Liver (tissue), 8 donors: ENCODE measurements at regions not wholly inside any gene's neighbourhood (a gene's known extent, or its start where the extent isn't known, plus 50 kb on each side); places are given as distances from the start of the nearest gene placed in this dataset.

ENCODE experiments used
- DNase-seq: peaks from one replicate; pipeline ENCODE4 v3.0.0-alpha.2; 2017; ENCODE audit warnings: low spot score
- H3K27ac ChIP-seq, 2 donors: one replicate each; pipeline ENCODE4 v1.7.0; 2013; ENCODE audit warnings: inconsistent platforms in 2 of 2, low read length in 2 of 2, control low read depth in 1 of 2, low read depth in 1 of 2, mild to moderate bottlenecking in 1 of 2
- H3K27me3 ChIP-seq, 4 donors: one replicate each; pipeline versions ENCODE4 v1.6.1 to v1.7.0; 2013; ENCODE audit warnings: low read length in 3 of 4, inconsistent platforms in 1 of 4, mild to moderate bottlenecking in 1 of 4, moderate library complexity in 1 of 4; ENCODE audit not compliant: control insufficient read depth in 4 of 4, insufficient read depth in 4 of 4
- H3K36me3 ChIP-seq, 4 donors: one replicate each; pipeline versions ENCODE4 v1.6.1 to v1.7.0; 2013; ENCODE audit warnings: low read length in 3 of 4, mild to moderate bottlenecking in 3 of 4, low read depth in 1 of 4, moderate library complexity in 1 of 4; ENCODE audit not compliant: control insufficient read depth in 4 of 4, insufficient read depth in 3 of 4
- H3K4me1 ChIP-seq, 4 donors: one replicate each; pipeline versions ENCODE4 v1.6.1 to v1.7.0; 2013; ENCODE audit warnings: low read length in 3 of 4, mild to moderate bottlenecking in 3 of 4, moderate library complexity in 1 of 4; ENCODE audit not compliant: control insufficient read depth in 4 of 4, insufficient read depth in 4 of 4
- H3K4me3 ChIP-seq, 3 donors: one replicate each; pipeline versions ENCODE4 v1.6.1 to v1.7.0; 2013; ENCODE audit warnings: low read length in 3 of 3, control low read depth in 1 of 3, low read depth in 1 of 3, mild to moderate bottlenecking in 1 of 3
- H3K9ac ChIP-seq, 2 donors: one replicate each; pipeline ENCODE4 v1.7.0; 2013; ENCODE audit warnings: low read length in 2 of 2, mild to moderate bottlenecking in 2 of 2, moderate library complexity in 2 of 2, control low read depth in 1 of 2, low read depth in 1 of 2
- H3K9me3 ChIP-seq, 4 donors: one replicate each; pipeline versions ENCODE4 v1.6.1 to v1.7.0; 2013; ENCODE audit warnings: low read length in 3 of 4; ENCODE audit not compliant: control insufficient read depth in 4 of 4
- EGR1 ChIP-seq, 2 donors: IDR thresholded peaks; 2 replicates each; pipeline ENCODE4 v1.6.1; 2016 to 2018; ENCODE audit warnings: antibody characterized with exemption in 2 of 2, low read depth in 2 of 2
- FOXA1 ChIP-seq: IDR thresholded peaks from 2 replicates; pipeline ENCODE4 v1.6.1; 2016; ENCODE audit warnings: antibody characterized with exemption
- FOXA2 ChIP-seq: IDR thresholded peaks from 2 replicates; pipeline ENCODE4 v1.6.1; 2016; ENCODE audit warnings: antibody characterized with exemption
- GABPA ChIP-seq, 2 donors: IDR thresholded peaks in 1 of 2; conservative IDR thresholded peaks in 1 of 2; 2 replicates each; pipeline ENCODE4 v1.6.1; 2016; ENCODE audit warnings: antibody characterized with exemption in 2 of 2, mild to moderate bottlenecking in 1 of 2, moderate library complexity in 1 of 2
- HNF4G ChIP-seq: IDR thresholded peaks from 2 replicates; pipeline ENCODE4 v1.6.1; 2016; ENCODE audit warnings: antibody characterized with exemption
- JUND ChIP-seq, 2 donors: IDR thresholded peaks; 2 replicates each; pipeline ENCODE4 v1.6.1; 2016; ENCODE audit warnings: antibody characterized with exemption in 2 of 2
- RAD21 ChIP-seq, 2 donors: IDR thresholded peaks; 2 replicates each; pipeline ENCODE4 v1.6.1; 2016; ENCODE audit warnings: antibody characterized with exemption in 2 of 2, mild to moderate bottlenecking in 2 of 2
- RXRA ChIP-seq, 2 donors: IDR thresholded peaks; 2 replicates each; pipeline ENCODE4 v1.6.1; 2017 to 2018; ENCODE audit warnings: antibody characterized with exemption in 2 of 2, mild to moderate bottlenecking in 1 of 2
- SP1 ChIP-seq: IDR thresholded peaks from 2 replicates; pipeline ENCODE4 v1.6.1; 2018; ENCODE audit warnings: antibody characterized with exemption, mild to moderate bottlenecking
- TAF1 ChIP-seq: conservative IDR thresholded peaks from 2 replicates; pipeline ENCODE4 v1.6.1; 2016; ENCODE audit warnings: antibody characterized with exemption, mild to moderate bottlenecking
- YY1 ChIP-seq: IDR thresholded peaks from 2 replicates; pipeline ENCODE4 v1.6.1; 2016; ENCODE audit warnings: antibody characterized with exemption, mild to moderate bottlenecking
- WGBS: extraction: QIAGEN DNeasy Blood & Tissue Kit; methylation state at CpG from one replicate; pipeline ENCODE4 v1.1.7; 2013; 5-methylcytosine and 5-hydroxymethylcytosine counted together
- TF ChIP-seq, protein P1 (sequence below): IDR thresholded peaks from 2 replicates; pipeline ENCODE4 v1.6.1; 2016; ENCODE audit warnings: antibody characterized with exemption
- TF ChIP-seq, protein P2 (sequence below): IDR thresholded peaks from 2 replicates; pipeline ENCODE4 v1.6.1; 2016; ENCODE audit warnings: antibody characterized with exemption, mild to moderate bottlenecking
- TF ChIP-seq, protein P3 (sequence below): IDR thresholded peaks from 2 replicates; pipeline ENCODE4 v1.6.1; 2016; ENCODE audit warnings: antibody characterized with exemption
- TF ChIP-seq, protein P4 (sequence below): fragments of 150-350 bp; IDR thresholded peaks from 2 replicates; pipeline ENCODE4 v1.5.1; 2017; ENCODE audit warnings: improper control_type of control experiment, low read depth, low read length; ENCODE audit not compliant: missing input control
- TF ChIP-seq, protein P5 (sequence below): IDR thresholded peaks from 2 replicates; pipeline ENCODE4 v1.6.1; 2016; ENCODE audit warnings: antibody characterized with exemption
- donor health status: healthy.
- donor health status: healthy.
- donor health status: healthy.
- donor health status: healthy.
- donor health status: healthy.

DNA sequence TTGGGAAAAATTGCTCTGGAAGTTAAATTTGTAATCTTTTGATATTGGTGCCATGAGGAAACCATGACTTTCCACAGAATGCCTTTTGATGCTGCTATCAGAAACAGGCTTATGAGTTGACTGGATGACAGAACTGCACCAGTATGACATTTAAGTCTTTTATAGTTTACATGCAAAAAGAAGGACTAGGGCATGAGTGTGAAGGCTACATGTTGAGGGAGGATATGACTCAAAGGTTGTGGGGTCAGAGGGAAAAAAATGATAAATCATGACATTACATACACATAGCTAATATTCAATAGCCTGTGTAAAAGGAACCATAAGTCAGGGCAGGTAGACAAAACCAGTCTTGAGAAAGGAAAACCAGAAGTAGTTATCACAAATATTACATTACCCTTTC is 182.2 kb downstream of the COL12A1 start:
- no peaks in the 10 kb centered on the region for H3K9me3 ChIP-seq
- no peaks in the 10 kb centered on the region for H3K36me3 ChIP-seq
- DNase-seq: no peak
- H3K9ac ChIP-seq: no peak overlapping the region
- TF ChIP-seq, protein P1, sequence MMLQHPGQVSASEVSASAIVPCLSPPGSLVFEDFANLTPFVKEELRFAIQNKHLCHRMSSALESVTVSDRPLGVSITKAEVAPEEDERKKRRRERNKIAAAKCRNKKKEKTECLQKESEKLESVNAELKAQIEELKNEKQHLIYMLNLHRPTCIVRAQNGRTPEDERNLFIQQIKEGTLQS: no peak
- no peak for TF ChIP-seq JUND (IDR thresholded peaks at IDR 0.05)
- TF ChIP-seq RXRA (IDR thresholded peaks at IDR 0.05): no peak
- no peak for TF ChIP-seq EGR1 (IDR thresholded peaks at IDR 0.05; ENCODE audit: low read depth in 2 of 2)
- no peak for TF ChIP-seq SP1
- TF ChIP-seq, protein P2, sequence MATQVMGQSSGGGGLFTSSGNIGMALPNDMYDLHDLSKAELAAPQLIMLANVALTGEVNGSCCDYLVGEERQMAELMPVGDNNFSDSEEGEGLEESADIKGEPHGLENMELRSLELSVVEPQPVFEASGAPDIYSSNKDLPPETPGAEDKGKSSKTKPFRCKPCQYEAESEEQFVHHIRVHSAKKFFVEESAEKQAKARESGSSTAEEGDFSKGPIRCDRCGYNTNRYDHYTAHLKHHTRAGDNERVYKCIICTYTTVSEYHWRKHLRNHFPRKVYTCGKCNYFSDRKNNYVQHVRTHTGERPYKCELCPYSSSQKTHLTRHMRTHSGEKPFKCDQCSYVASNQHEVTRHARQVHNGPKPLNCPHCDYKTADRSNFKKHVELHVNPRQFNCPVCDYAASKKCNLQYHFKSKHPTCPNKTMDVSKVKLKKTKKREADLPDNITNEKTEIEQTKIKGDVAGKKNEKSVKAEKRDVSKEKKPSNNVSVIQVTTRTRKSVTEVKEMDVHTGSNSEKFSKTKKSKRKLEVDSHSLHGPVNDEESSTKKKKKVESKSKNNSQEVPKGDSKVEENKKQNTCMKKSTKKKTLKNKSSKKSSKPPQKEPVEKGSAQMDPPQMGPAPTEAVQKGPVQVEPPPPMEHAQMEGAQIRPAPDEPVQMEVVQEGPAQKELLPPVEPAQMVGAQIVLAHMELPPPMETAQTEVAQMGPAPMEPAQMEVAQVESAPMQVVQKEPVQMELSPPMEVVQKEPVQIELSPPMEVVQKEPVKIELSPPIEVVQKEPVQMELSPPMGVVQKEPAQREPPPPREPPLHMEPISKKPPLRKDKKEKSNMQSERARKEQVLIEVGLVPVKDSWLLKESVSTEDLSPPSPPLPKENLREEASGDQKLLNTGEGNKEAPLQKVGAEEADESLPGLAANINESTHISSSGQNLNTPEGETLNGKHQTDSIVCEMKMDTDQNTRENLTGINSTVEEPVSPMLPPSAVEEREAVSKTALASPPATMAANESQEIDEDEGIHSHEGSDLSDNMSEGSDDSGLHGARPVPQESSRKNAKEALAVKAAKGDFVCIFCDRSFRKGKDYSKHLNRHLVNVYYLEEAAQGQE: no peak
- H3K27me3 ChIP-seq: no peaks in the 10 kb centered on the region
- no peaks in the 10 kb centered on the region for H3K4me1 ChIP-seq
- no peak overlapping the region for H3K27ac ChIP-seq
- no peak overlapping the region for H3K4me3 ChIP-seq

DNA sequence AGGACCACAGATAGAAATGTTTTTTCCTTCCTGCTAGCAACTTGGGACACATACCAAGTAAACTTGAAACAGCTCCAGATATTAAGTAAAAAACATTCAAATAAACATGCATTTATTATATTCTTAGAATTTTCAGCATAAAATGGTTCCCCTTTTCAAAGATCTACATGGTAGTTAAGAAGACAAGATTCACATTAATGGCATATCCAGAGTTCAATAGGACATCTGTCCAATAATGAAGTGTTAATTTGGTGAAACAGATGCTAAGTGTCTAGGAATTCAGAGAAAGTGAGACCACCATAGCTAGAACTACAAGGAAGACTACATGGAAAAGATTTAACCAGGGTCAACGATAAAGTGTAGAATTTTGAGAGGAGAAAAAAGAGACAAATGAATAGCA is 184.9 kb downstream of the COL12A1 start:
- Histone ChIP-seq H3K27ac (no peak overlapping the region), H3K4me3 (no peak overlapping the region), H3K9me3 (no peaks in the 10 kb centered on the region), H3K4me1 (no peaks in the 10 kb centered on the region), H3K27me3 (no peaks in the 10 kb centered on the region), H3K36me3 (no peaks in the 10 kb centered on the region), H3K9ac (no peak overlapping the region)
- DNase-seq: no peak
- TF ChIP-seq HNF4G (no peak), SP1 (no peak), RAD21 (IDR thresholded peaks at IDR 0.05) (no peak), TAF1 (no peak), JUND (IDR thresholded peaks at IDR 0.05) (no peak), EGR1 (IDR thresholded peaks at IDR 0.05; ENCODE audit: low read depth in 2 of 2) (no peak), FOXA2 (no peak), YY1 (no peak), GABPA (IDR thresholded peaks at IDR 0.05 in 1 of 2, conservative IDR thresholded peaks at IDR 0.05 in 1 of 2) (no peak), RXRA (IDR thresholded peaks at IDR 0.05) (no peak), FOXA1 (no peak)
- TF ChIP-seq, protein P3, sequence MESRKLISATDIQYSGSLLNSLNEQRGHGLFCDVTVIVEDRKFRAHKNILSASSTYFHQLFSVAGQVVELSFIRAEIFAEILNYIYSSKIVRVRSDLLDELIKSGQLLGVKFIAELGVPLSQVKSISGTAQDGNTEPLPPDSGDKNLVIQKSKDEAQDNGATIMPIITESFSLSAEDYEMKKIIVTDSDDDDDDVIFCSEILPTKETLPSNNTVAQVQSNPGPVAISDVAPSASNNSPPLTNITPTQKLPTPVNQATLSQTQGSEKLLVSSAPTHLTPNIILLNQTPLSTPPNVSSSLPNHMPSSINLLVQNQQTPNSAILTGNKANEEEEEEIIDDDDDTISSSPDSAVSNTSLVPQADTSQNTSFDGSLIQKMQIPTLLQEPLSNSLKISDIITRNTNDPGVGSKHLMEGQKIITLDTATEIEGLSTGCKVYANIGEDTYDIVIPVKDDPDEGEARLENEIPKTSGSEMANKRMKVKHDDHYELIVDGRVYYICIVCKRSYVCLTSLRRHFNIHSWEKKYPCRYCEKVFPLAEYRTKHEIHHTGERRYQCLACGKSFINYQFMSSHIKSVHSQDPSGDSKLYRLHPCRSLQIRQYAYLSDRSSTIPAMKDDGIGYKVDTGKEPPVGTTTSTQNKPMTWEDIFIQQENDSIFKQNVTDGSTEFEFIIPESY: no peak
- TF ChIP-seq, protein P4, sequence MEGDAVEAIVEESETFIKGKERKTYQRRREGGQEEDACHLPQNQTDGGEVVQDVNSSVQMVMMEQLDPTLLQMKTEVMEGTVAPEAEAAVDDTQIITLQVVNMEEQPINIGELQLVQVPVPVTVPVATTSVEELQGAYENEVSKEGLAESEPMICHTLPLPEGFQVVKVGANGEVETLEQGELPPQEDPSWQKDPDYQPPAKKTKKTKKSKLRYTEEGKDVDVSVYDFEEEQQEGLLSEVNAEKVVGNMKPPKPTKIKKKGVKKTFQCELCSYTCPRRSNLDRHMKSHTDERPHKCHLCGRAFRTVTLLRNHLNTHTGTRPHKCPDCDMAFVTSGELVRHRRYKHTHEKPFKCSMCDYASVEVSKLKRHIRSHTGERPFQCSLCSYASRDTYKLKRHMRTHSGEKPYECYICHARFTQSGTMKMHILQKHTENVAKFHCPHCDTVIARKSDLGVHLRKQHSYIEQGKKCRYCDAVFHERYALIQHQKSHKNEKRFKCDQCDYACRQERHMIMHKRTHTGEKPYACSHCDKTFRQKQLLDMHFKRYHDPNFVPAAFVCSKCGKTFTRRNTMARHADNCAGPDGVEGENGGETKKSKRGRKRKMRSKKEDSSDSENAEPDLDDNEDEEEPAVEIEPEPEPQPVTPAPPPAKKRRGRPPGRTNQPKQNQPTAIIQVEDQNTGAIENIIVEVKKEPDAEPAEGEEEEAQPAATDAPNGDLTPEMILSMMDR: no peak
- TF ChIP-seq, protein P5, sequence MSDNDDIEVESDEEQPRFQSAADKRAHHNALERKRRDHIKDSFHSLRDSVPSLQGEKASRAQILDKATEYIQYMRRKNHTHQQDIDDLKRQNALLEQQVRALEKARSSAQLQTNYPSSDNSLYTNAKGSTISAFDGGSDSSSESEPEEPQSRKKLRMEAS: no peak
- TF ChIP-seq, protein P2: no peak
- 65% methylated on average over 1 of the region's 1 CpG for WGBS
